H1 (cell line): ENCODE measurements at regions not wholly inside any gene's neighbourhood (a gene's known extent, or its start where the extent isn't known, plus 50 kb on each side); places are given as distances from the start of the nearest gene placed in this dataset.

ENCODE experiments used
- CTCF ChIA-PET: fragments of 300-600 bp; sonication (Branson Sonifier 250); formaldehyde crosslinking; loops from one replicate; lab custom pipeline; 2021; ENCODE audit not compliant: partially characterized antibody; lab: Charles Lee
- POLR2A ChIA-PET: fragments of 300-600 bp; sonication (Branson Sonifier 250); formaldehyde crosslinking; loops from one replicate; lab custom pipeline; 2021; ENCODE audit warnings: inconsistent platforms; ENCODE audit not compliant: partially characterized antibody; lab: Charles Lee
- DNase-seq, 2 experiments: peaks; one replicate each; pipeline versions ENCODE4 v3.0.0 to v3.0.0-alpha.2; 2010 to 2022; ENCODE audit warnings: low spot score in 2 of 2, low read depth in 1 of 2, mixed read lengths in 1 of 2
- FAIRE-seq: peaks from 2 replicates; lab custom pipeline; 2011; peaks lifted over from hg19 to GRCh38; lab: Jason Lieb, UNC
- H2AFZ ChIP-seq: 2 replicates; pipeline ENCODE4 v1.8.1; 2012; ENCODE audit warnings: low read length, inconsistent platforms
- H2AK5ac ChIP-seq: 2 replicates; pipeline ENCODE4 v1.6.1; 2013; ENCODE audit warnings: low read depth, low read length
- H2BK120ac ChIP-seq: replicated peaks from 2 replicates; pipeline ENCODE3; 2013; ENCODE audit warnings: low read depth, low read length, inconsistent platforms
- H2BK12ac ChIP-seq: 2 replicates; pipeline ENCODE4 v1.6.1; 2013; ENCODE audit warnings: low read depth, low read length
- H2BK15ac ChIP-seq: 2 replicates; pipeline ENCODE4 v1.6.1; 2013; ENCODE audit warnings: low read length
- H2BK20ac ChIP-seq: 2 replicates; pipeline ENCODE4 v1.6.1; 2013; ENCODE audit warnings: low read length
- H2BK5ac ChIP-seq: 2 replicates; pipeline ENCODE4 v1.6.1; 2013; ENCODE audit warnings: low read depth, low read length
- H3K14ac ChIP-seq: 2 replicates; pipeline ENCODE4 v1.6.1; 2013; ENCODE audit warnings: inconsistent platforms; ENCODE audit not compliant: insufficient read length
- H3K18ac ChIP-seq: 2 replicates; pipeline ENCODE4 v1.6.1; 2013; ENCODE audit warnings: low read length; ENCODE audit errors: extremely low read depth
- H3K23ac ChIP-seq: 2 replicates; pipeline ENCODE4 v1.6.1; 2013; ENCODE audit warnings: inconsistent platforms; ENCODE audit not compliant: insufficient read length
- H3K23me2 ChIP-seq: 2 replicates; pipeline ENCODE4 v1.6.1; 2013; ENCODE audit warnings: low read depth, low read length
- H3K27ac ChIP-seq: 2 replicates; pipeline ENCODE4 v1.6.1; 2011; ENCODE audit warnings: low read depth, low read length, inconsistent platforms
- H3K27me3 ChIP-seq, 4 experiments: replicated peaks in 1 of 4; 1 replicate in 1 of 4; 2 replicates in 3 of 4; pipeline versions ENCODE4 v1.6.1 to v1.8.1; 2011 to 2013; ENCODE audit warnings: low read length in 3 of 4, mild to moderate bottlenecking in 3 of 4, inconsistent platforms in 2 of 4, mixed read lengths in 2 of 4, moderate library complexity in 1 of 4; ENCODE audit not compliant: control insufficient read depth in 3 of 4, insufficient read depth in 3 of 4; ENCODE audit errors: extremely low read depth in 1 of 4
- H3K36me3 ChIP-seq, 4 experiments: 2 replicates each; pipeline versions ENCODE4 v1.6.1 to v1.8.1; 2011 to 2013; ENCODE audit warnings: mild to moderate bottlenecking in 4 of 4, low read length in 3 of 4, moderate library complexity in 2 of 4, control low read depth in 1 of 4, inconsistent platforms in 1 of 4; ENCODE audit not compliant: insufficient read depth in 4 of 4, control insufficient read depth in 2 of 4
- H3K4ac ChIP-seq: replicated peaks from 2 replicates; pipeline ENCODE3; 2013; ENCODE audit warnings: low read length, low read depth, mixed read lengths, inconsistent platforms; ENCODE audit not compliant: insufficient read length
- H3K4me1 ChIP-seq, 4 experiments: replicated peaks in 1 of 4; 1 replicate in 1 of 4; 2 replicates in 3 of 4; pipeline versions ENCODE4 v1.6.1 to v1.8.1; 2011 to 2013; ENCODE audit warnings: low read length in 3 of 4, inconsistent platforms in 2 of 4, mixed read lengths in 1 of 4; ENCODE audit not compliant: insufficient read depth in 4 of 4, control insufficient read depth in 3 of 4
- H3K4me2 ChIP-seq, 2 experiments: 2 replicates each; pipeline versions ENCODE4 v1.6.1 to v1.8.1; 2011 to 2013; ENCODE audit warnings: low read depth in 2 of 2, low read length in 2 of 2, control low read depth in 1 of 2, inconsistent platforms in 1 of 2, mild to moderate bottlenecking in 1 of 2; ENCODE audit not compliant: insufficient read depth in 1 of 2
- H3K4me3 ChIP-seq, 4 experiments: fragments of 200-600, 300-600 bp in 1 of 4; sonication (generic), shearing (Covaris generic), sonication (Bioruptor Twin) in 1 of 4; 2 replicates each; pipeline versions ENCODE4 v1.5.1 to v1.8.1; 2011 to 2016; ENCODE audit warnings: low read length in 4 of 4, low read depth in 3 of 4, control low read depth in 2 of 4, inconsistent platforms in 2 of 4, mild to moderate bottlenecking in 2 of 4, mixed read lengths in 1 of 4, moderate library complexity in 1 of 4; ENCODE audit not compliant: insufficient read depth in 2 of 4; ENCODE audit errors: extremely low read depth in 1 of 4
- H3K56ac ChIP-seq: replicated peaks from 2 replicates; pipeline ENCODE3; 2013; ENCODE audit warnings: low read depth, mild to moderate bottlenecking, mixed read lengths, low read length, inconsistent platforms; ENCODE audit not compliant: insufficient read length
- H3K79me1 ChIP-seq: 2 replicates; pipeline ENCODE4 v1.6.1; 2013; ENCODE audit warnings: low read depth, low read length, control low read depth
- H3K79me2 ChIP-seq, 2 experiments: 2 replicates each; pipeline versions ENCODE4 v1.6.1 to v1.8.1; 2012 to 2013; ENCODE audit warnings: low read length in 2 of 2, mild to moderate bottlenecking in 2 of 2, inconsistent platforms in 1 of 2; ENCODE audit not compliant: insufficient read depth in 2 of 2, control insufficient read depth in 1 of 2
- H3K9ac ChIP-seq, 4 experiments: replicated peaks in 1 of 4; 1 replicate in 1 of 4; 2 replicates in 3 of 4; pipeline versions ENCODE4 v1.6.1 to v1.8.1; 2011 to 2013; ENCODE audit warnings: low read depth in 3 of 4, low read length in 3 of 4, control low read depth in 2 of 4, mild to moderate bottlenecking in 2 of 4, moderate library complexity in 2 of 4, inconsistent platforms in 1 of 4; ENCODE audit errors: extremely low read depth in 1 of 4
- H3K9me3 ChIP-seq, 2 experiments: 2 replicates each; pipeline versions ENCODE4 v1.6.1 to v1.8.1; 2012 to 2013; ENCODE audit warnings: mild to moderate bottlenecking in 2 of 2, moderate library complexity in 2 of 2, control low read depth in 1 of 2, inconsistent platforms in 1 of 2, low read depth in 1 of 2, low read length in 1 of 2, mixed read lengths in 1 of 2; ENCODE audit not compliant: insufficient read depth in 2 of 2
- H4K20me1 ChIP-seq, 2 experiments: replicated peaks in 1 of 2; 2 replicates each; pipeline versions ENCODE3 to v1.8.1; 2011 to 2013; ENCODE audit warnings: inconsistent platforms in 2 of 2, low read length in 2 of 2, mild to moderate bottlenecking in 1 of 2; ENCODE audit not compliant: insufficient read depth in 2 of 2, control insufficient read depth in 1 of 2
- H4K5ac ChIP-seq: 2 replicates; pipeline ENCODE4 v1.6.1; 2013; ENCODE audit warnings: low read length, low read depth, mixed read lengths, inconsistent platforms; ENCODE audit not compliant: insufficient read length
- H4K8ac ChIP-seq: 2 replicates; pipeline ENCODE4 v1.8.0; 2013; ENCODE audit warnings: mild to moderate bottlenecking, moderate library complexity, low read length, inconsistent platforms; ENCODE audit not compliant: insufficient read depth; ENCODE audit errors: extremely low read depth
- H4K91ac ChIP-seq: replicated peaks from 2 replicates; pipeline ENCODE3; 2013; ENCODE audit warnings: low read length, mixed read lengths, inconsistent platforms; ENCODE audit not compliant: insufficient read length
- BRCA1 ChIP-seq: IDR thresholded peaks from 2 replicates; pipeline ENCODE4 v1.6.1; 2012; ENCODE audit warnings: low read depth, low read length, improper control_type of control experiment
- CREB1 ChIP-seq: IDR thresholded peaks from 2 replicates; pipeline ENCODE4 v1.6.1; 2012; ENCODE audit warnings: inconsistent platforms
- GTF2F1 ChIP-seq: IDR thresholded peaks from 2 replicates; pipeline ENCODE4 v1.6.1; 2012; ENCODE audit warnings: low read depth, low read length, improper control_type of control experiment, borderline replicate concordance
- TBP ChIP-seq: IDR thresholded peaks from 2 replicates; pipeline ENCODE4 v1.6.1; 2011; ENCODE audit warnings: low read depth, low read length, improper control_type of control experiment
- WGBS, 2 experiments: shearing (Covaris generic) in 1 of 2; methylation state at CpG; one replicate each; pipeline versions ENCODE4 v1.1.6 to v1.1.7; 2013 to 2015; ENCODE audit warnings: low lambda C conversion rate in 2 of 2, mixed read lengths in 2 of 2, inconsistent platforms in 1 of 2, low coverage in 1 of 2, missing lambda C conversion rate in 1 of 2; ENCODE audit not compliant: insufficient replicate concordance in 2 of 2, insufficient coverage in 1 of 2, insufficient read length in 1 of 2; ENCODE audit errors: extremely low coverage in 1 of 2, missing lambda C conversion rate in 1 of 2; 5-methylcytosine and 5-hydroxymethylcytosine counted together

DNA sequence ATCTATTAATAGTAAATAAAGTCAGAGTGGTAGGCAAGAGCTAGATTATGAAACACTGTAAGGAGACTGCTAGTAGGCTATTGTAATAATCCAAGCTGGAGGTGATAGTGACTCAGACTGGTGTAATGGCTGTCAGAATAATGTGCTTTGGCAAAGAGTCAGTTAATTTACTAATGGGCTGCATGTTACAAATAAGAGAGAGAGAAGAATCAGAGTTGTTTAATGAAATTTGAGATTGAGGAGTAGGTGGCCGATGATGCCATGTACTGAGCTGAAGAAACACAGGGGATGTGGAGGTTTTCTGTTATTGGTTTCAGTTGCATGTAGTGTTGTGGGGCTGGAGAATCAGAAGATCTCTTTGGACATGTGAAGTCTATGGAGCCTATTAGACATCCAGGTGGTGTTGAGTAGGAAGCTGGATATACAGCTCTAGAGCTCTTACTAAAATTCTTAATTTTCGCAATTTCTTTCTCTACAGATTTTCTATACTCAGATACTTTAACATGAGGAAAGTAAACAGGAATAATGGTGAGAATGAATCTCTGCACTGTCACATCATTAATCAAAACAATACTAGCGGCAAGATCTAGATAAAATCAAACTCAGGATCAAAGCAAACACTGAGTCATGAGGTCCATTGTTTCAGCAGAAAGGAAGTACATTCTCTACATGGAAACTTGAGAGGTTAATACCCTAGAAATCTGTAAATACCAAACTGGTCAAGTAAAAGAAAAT, 167.7 kb downstream of the SIM1 start:
- H3K9ac ChIP-seq = no peak overlapping the region

More for the DNA sequence above, 167.7 kb downstream of the SIM1 start:
- H3K9me3 ChIP-seq = no peaks in the 10 kb centered on the region
- no peak overlapping the region for H3K23ac ChIP-seq
- H3K79me1 ChIP-seq = no peaks in the 10 kb centered on the region
- no peak overlapping the region for H4K8ac ChIP-seq
- FAIRE-seq (no peak), DNase-seq (no peak)
- H4K20me1 ChIP-seq = no peaks in the 10 kb centered on the region
- 77% methylated on average over 3 of the region's 3 CpGs; no CpG with 5 or more reads in 1 of the 2 experiments for WGBS, 2 experiments
- no peak overlapping the region for H2AFZ ChIP-seq
- peaks cover 0 to 4% (median 0%) of the 10 kb centered on the region in 4 experiments; a peak in 2 of 7 replicates for H3K4me1 ChIP-seq
- H3K14ac ChIP-seq = no peak overlapping the region
- H3K4me3 ChIP-seq = no peak overlapping the region
- H4K91ac ChIP-seq = no peak overlapping the region
- H3K18ac ChIP-seq = no peak overlapping the region
- H4K5ac ChIP-seq = no peak overlapping the region
- no peaks in the 10 kb centered on the region for H3K36me3 ChIP-seq
- no peak overlapping the region for H2BK5ac ChIP-seq
- no peak overlapping the region for H2BK120ac ChIP-seq
- H3K23me2 ChIP-seq = no peaks in the 10 kb centered on the region
- no peaks in the 10 kb centered on the region for H3K79me2 ChIP-seq
- H2AK5ac ChIP-seq = no peak overlapping the region
- H3K27ac ChIP-seq = no peak overlapping the region
- no peak overlapping the region for H2BK20ac ChIP-seq
- no peak overlapping the region for H3K4ac ChIP-seq
- no peak overlapping the region for H3K4me2 ChIP-seq
- ChIA-PET CTCF (interaction anchor here (0.7 to 1.4 kb wide), 3 partner anchors 8 to 190 kb away, joined by 3 to 5 read pairs (median 3); no protein-coding TSS in a partner anchor), POLR2A (no interaction called here)
- no peak overlapping the region for H2BK15ac ChIP-seq
- no peaks in the 10 kb centered on the region for H3K27me3 ChIP-seq
- no peak overlapping the region for H3K56ac ChIP-seq
- no peak for TF ChIP-seq CREB1
- TF ChIP-seq GTF2F1 = no peak
- TF ChIP-seq TBP = no peak
- no peak for TF ChIP-seq BRCA1
- H2BK12ac ChIP-seq = no peak overlapping the region
